IPS-20b (cell line): ENCODE measurements at regions not wholly inside any gene's neighbourhood (a gene's known extent, or its start where the extent isn't known, plus 50 kb on each side); places are given as distances from the start of the nearest gene placed in this dataset.

Source experiments
- H3K27ac ChIP-seq: one replicate; pipeline ENCODE4 v1.5.1; 2013; ENCODE audit warnings: low read length
- H3K27me3 ChIP-seq: 2 replicates; pipeline ENCODE4 v1.6.1; 2013; ENCODE audit warnings: mild to moderate bottlenecking, low read length, inconsistent platforms; ENCODE audit not compliant: insufficient read depth
- H3K36me3 ChIP-seq: 2 replicates; pipeline ENCODE4 v1.6.1; 2013; ENCODE audit warnings: low read depth, mild to moderate bottlenecking, inconsistent platforms, low read length, moderate library complexity; ENCODE audit not compliant: insufficient read depth
- H3K4me1 ChIP-seq: 2 replicates; pipeline ENCODE4 v1.6.1; 2013; ENCODE audit warnings: mild to moderate bottlenecking, control low read depth, inconsistent platforms, low read length, moderate library complexity; ENCODE audit not compliant: insufficient read depth
- H3K4me3 ChIP-seq: 2 replicates; pipeline ENCODE4 v1.5.1; 2013; ENCODE audit warnings: mild to moderate bottlenecking, low read length, inconsistent platforms
- H3K9ac ChIP-seq: 2 replicates; pipeline ENCODE4 v1.6.1; 2013; ENCODE audit warnings: low read depth, mild to moderate bottlenecking, inconsistent platforms, low read length, moderate library complexity
- H3K9me3 ChIP-seq: 2 replicates; pipeline ENCODE4 v1.6.1; 2013; ENCODE audit warnings: mild to moderate bottlenecking, low read depth, low read length, inconsistent platforms; ENCODE audit not compliant: insufficient read depth

GRCh38 chr1:168803806-168804510 is 75.0 kb upstream of the DPT start:
- Histone ChIP-seq H3K27ac (no peak overlapping the region), H3K36me3 (no peaks in the 10 kb centered on the region), H3K4me1 (peaks cover 24% of the 10 kb centered on the region; the same call in 1 of the 2 replicates), H3K27me3 (no peaks in the 10 kb centered on the region), H3K4me3 (no peak overlapping the region), H3K9ac (no peak overlapping the region), H3K9me3 (no peaks in the 10 kb centered on the region)

DNA sequence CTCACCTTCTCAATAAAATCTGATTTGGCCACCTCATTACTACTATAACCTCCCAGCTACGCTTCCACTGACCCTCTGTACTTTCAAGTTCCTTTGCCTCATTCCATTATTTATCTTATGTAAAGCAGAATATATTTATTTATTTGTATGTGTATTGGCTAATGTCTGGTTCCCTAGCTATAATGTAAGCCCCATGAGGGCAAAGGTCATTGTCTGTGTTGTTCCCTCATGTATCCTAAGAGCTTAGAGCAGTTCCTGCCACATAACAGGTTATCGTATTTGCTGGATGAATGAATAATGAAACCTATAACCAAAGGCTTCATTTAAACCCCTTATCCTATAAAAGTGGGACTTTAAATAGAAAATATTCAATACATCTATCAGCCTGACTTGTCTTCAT is 77.9 kb upstream of the DPT start:
- Histone ChIP-seq H3K36me3 (no peaks in the 10 kb centered on the region), H3K27ac (no peak overlapping the region), H3K4me1 (peaks cover 20% of the 10 kb centered on the region; the same call in 1 of the 2 replicates), H3K27me3 (no peaks in the 10 kb centered on the region), H3K9me3 (no peaks in the 10 kb centered on the region), H3K4me3 (no peak overlapping the region), H3K9ac (no peak overlapping the region)

DNA sequence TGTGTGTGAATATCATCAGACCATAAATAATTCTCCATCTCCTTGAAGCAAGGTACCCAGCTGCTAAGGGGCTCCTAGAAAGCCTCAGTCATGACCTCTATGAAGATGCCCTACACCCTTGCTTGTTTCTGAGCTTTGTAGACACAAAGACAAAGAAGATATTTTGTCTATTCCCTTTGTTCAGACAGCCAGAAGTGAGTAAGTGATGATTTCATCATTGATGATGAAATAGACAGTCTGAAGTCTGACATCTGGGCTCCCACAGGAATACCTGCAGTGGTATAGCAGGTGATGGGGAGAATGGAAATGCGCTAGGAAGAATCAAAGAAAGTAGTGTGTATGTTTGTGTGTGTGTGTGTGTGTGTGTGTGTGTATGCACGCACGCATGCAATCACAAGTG is 82.2 kb upstream of the DPT start:
- no peak overlapping the region for H3K4me3 ChIP-seq
- H3K9ac ChIP-seq: no peak overlapping the region
- H3K4me1 ChIP-seq: no peaks in the 10 kb centered on the region
- H3K27me3 ChIP-seq: no peaks in the 10 kb centered on the region
- no peaks in the 10 kb centered on the region for H3K9me3 ChIP-seq
- H3K27ac ChIP-seq: no peak overlapping the region
- H3K36me3 ChIP-seq: no peaks in the 10 kb centered on the region

DNA sequence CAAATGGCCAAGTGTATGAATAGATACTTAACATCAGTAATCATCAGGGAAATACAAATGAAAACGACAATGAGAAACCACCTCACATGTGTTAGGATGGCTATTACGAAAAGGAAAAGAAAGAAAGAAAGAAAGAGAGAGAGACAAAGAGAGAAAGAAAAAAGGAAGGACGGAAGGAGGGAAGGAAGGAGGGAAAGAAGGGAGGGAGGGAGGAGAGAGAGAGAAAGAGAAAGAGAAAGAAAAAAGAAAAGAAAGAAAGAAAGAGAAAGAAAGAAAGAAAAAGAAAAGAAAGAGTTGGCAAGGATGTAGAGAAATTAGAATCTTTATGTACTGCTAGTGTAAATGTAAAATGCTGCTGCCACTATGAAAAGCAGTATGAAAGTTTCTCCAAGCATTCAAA is 90.7 kb upstream of the DPT start:
- Histone ChIP-seq H3K9ac (no peak overlapping the region), H3K4me3 (no peak overlapping the region), H3K27ac (no peak overlapping the region), H3K4me1 (no peaks in the 10 kb centered on the region), H3K9me3 (no peaks in the 10 kb centered on the region), H3K36me3 (no peaks in the 10 kb centered on the region), H3K27me3 (no peaks in the 10 kb centered on the region)

- Histone ChIP-seq H3K9me3 (no peaks in the 10 kb centered on the region), H3K9ac (no peak overlapping the region), H3K36me3 (no peaks in the 10 kb centered on the region), H3K27ac (no peak overlapping the region), H3K27me3 (no peaks in the 10 kb centered on the region), H3K4me1 (no peaks in the 10 kb centered on the region), H3K4me3 (no peak overlapping the region)
Observed at GRCh38 chr1:168821434-168821833, 92.4 kb upstream of the DPT start.

DNA sequence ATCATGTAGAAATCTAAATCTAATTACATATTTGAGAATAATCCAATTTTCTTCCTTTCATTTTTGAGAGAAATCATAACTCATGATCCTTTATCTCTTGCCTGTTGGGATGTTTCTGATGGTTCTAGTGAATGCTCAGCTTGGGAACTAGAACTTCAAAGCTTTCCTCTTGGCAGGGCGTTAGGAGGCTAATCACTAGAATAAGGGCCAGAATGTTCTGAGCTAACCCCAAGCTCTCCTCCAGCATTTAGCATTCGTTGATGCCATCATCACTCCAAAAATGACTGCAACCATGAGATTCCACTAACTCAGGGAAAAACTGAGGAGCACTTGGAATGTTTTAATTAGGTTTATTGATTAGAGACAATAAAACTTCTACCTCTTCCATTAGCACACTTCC is 93.9 kb upstream of the DPT start:
- Histone ChIP-seq H3K36me3 (no peaks in the 10 kb centered on the region), H3K4me3 (no peak overlapping the region), H3K9ac (no peak overlapping the region), H3K4me1 (no peaks in the 10 kb centered on the region), H3K27me3 (no peaks in the 10 kb centered on the region), H3K9me3 (no peaks in the 10 kb centered on the region), H3K27ac (no peak overlapping the region)

- Histone ChIP-seq H3K4me3 (no peak overlapping the region), H3K9ac (no peak overlapping the region), H3K9me3 (no peaks in the 10 kb centered on the region), H3K27me3 (no peaks in the 10 kb centered on the region), H3K27ac (no peak overlapping the region), H3K36me3 (no peaks in the 10 kb centered on the region), H3K4me1 (no peaks in the 10 kb centered on the region; the same call in 1 of the 2 replicates)
Observed at GRCh38 chr1:168823988-168824387, 95.0 kb upstream of the DPT start.

DNA sequence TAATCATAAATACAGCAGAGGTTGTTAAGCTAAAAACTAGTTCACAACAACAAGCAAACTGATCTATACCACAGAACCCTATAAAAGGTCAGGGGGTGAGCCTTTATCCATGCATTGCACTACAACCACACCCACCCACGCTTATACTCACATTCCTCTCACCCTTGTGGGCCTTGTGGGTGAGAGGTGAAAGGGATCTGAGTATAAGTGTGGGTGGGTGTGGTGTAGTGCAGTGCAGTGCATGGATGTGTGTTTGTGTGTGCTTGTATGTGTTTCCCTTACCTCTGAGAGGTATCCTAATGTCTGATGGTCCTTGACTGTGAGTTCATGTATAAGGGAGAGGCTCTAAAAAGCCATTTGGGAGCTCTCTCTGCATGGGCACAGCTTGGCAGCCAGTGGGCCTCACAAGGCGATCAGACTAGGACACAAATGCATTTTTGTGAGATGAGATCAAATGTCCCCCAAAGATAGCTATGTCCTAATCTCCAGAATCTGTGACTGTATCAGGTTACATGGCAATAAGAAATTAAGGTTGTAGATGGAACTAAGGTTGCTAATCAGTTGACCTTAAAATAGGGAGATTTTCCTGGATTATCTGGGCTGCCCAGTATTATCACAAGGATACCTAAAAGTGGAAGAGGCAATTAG is 95.5 kb upstream of the DPT start:
- no peaks in the 10 kb centered on the region for H3K27me3 ChIP-seq
- H3K4me3 ChIP-seq: no peak overlapping the region
- no peaks in the 10 kb centered on the region for H3K9me3 ChIP-seq
- no peak overlapping the region for H3K27ac ChIP-seq
- H3K9ac ChIP-seq: no peak overlapping the region
- H3K36me3 ChIP-seq: no peaks in the 10 kb centered on the region
- H3K4me1 ChIP-seq: no peaks in the 10 kb centered on the region; the same call in 1 of the 2 replicates

GRCh38 chr1:168825129-168825528 is 96.1 kb upstream of the DPT start:
- Histone ChIP-seq H3K27me3 (no peaks in the 10 kb centered on the region), H3K36me3 (no peaks in the 10 kb centered on the region), H3K4me1 (no peaks in the 10 kb centered on the region; the same call in 1 of the 2 replicates)

GRCh38 chr1:168825820-168826219 is 96.8 kb upstream of the DPT start:
- no peak overlapping the region for H3K9ac ChIP-seq

More at GRCh38 chr1:168825129-168825528, 96.1 kb upstream of the DPT start:
- Histone ChIP-seq H3K9me3 (no peaks in the 10 kb centered on the region), H3K9ac (no peak overlapping the region), H3K4me3 (no peak overlapping the region), H3K27ac (no peak overlapping the region)

GRCh38 chr1:168826269-168826668 is 97.3 kb upstream of the DPT start:
- Histone ChIP-seq H3K27ac (no peak overlapping the region), H3K4me3 (no peak overlapping the region), H3K9me3 (no peaks in the 10 kb centered on the region), H3K9ac (no peak overlapping the region), H3K27me3 (no peaks in the 10 kb centered on the region), H3K36me3 (no peaks in the 10 kb centered on the region), H3K4me1 (no peaks in the 10 kb centered on the region; the same call in 1 of the 2 replicates)

More at GRCh38 chr1:168825820-168826219, 96.8 kb upstream of the DPT start:
- H3K4me3 ChIP-seq: no peak overlapping the region
- no peak overlapping the region for H3K27ac ChIP-seq
- no peaks in the 10 kb centered on the region for H3K9me3 ChIP-seq
- H3K27me3 ChIP-seq: no peaks in the 10 kb centered on the region
- no peaks in the 10 kb centered on the region for H3K36me3 ChIP-seq
- H3K4me1 ChIP-seq: no peaks in the 10 kb centered on the region; the same call in 1 of the 2 replicates

- H3K27ac ChIP-seq: no peak overlapping the region
- no peaks in the 10 kb centered on the region; the same call in 1 of the 2 replicates for H3K4me1 ChIP-seq
- H3K9me3 ChIP-seq: no peaks in the 10 kb centered on the region
- no peak overlapping the region for H3K9ac ChIP-seq
- no peaks in the 10 kb centered on the region for H3K27me3 ChIP-seq
- no peak overlapping the region for H3K4me3 ChIP-seq
- H3K36me3 ChIP-seq: no peaks in the 10 kb centered on the region
Observed at GRCh38 chr1:168827557-168827956, 98.6 kb upstream of the DPT start.
